ENCODE measurements at regions not wholly inside any gene's neighbourhood (a gene's known extent, or its start where the extent isn't known, plus 50 kb on each side); places are given as distances from the start of the nearest gene placed in this dataset.
"Not testable (repeated sequence)": the region's sequence is repeated elsewhere in the genome, so short reads cannot be mapped to it uniquely, and the experiment has no call there.

DNA sequence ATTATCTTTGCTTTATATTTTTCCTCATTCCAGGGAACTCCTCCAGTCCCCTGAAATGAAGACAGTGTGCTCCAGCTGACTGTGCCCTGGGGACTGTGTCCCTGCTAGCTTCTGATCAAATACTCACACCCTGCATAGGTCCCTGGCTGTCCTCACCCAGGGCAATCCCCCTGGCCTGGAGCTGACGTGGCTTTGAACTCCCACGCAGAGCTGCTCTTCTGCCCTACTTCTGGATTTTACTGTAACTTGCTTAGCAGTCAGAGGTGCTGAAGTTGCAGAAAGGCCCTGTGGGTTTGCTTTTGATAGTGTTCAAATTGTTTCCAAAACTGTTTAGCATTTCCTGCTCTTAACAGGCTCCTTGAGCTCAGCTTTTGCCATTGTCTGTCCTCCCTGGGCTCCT is 186.5 kb downstream of the FASLG start:
- H3K27ac ChIP-seq (ENCODE audit: low read depth in 1 of 2, low read length in 2 of 2): no peak overlapping the region
- no peak overlapping the region for H3K4me3 ChIP-seq (ENCODE audit: low read length in 2 of 2)
- peaks cover 0 to 2% of the 10 kb centered on the region in 2 donors for H3K27me3 ChIP-seq (ENCODE audit: control insufficient read depth in 1 of 2, insufficient read depth in 2 of 2, low read length in 1 of 2)
- no peaks in the 10 kb centered on the region for H3K9me3 ChIP-seq (ENCODE audit: control insufficient read depth, low read length)
- no peaks in the 10 kb centered on the region for H3K4me1 ChIP-seq (ENCODE audit: control insufficient read depth in 1 of 2, insufficient read depth in 2 of 2, low read length in 2 of 2)
- no peak for ATAC-seq (ENCODE audit: low FRiP score)
- DNase-seq: no peak
- no peaks in the 10 kb centered on the region for H3K36me3 ChIP-seq (ENCODE audit: control insufficient read depth in 1 of 2, insufficient read depth in 2 of 2, low read length in 1 of 2)
- WGBS, 2 donors: 73 to 84% methylated on average over 2 of the region's 2 CpGs
- intact Hi-C loops (cut with DNase I): no loop called here

DNA sequence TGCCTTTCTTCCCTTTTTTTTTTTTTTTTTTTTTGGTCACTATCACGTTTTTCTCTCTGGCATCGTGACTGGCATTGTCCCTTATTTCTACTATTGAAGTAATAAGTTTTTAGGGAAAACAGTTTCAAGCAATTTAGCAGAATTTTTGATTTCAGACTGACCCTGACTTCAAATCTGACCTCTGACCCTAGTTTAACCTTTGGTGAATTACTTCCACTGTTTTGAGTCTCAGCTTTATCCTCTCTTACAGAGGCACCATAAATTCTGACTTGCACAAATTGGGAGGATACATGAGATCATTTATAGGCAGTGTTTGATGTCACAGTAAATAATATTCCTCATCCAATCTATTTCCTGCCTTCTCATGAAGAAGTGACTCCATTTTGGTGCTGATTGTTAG is 187.0 kb downstream of the FASLG start:
- Histone ChIP-seq H3K4me3 (ENCODE audit: low read length in 2 of 2) (no peak overlapping the region), H3K9me3 (ENCODE audit: control insufficient read depth, low read length) (no peaks in the 10 kb centered on the region), H3K27ac (ENCODE audit: low read depth in 1 of 2, low read length in 2 of 2) (no peak overlapping the region), H3K4me1 (ENCODE audit: control insufficient read depth in 1 of 2, insufficient read depth in 2 of 2, low read length in 2 of 2) (no peaks in the 10 kb centered on the region), H3K27me3 (ENCODE audit: control insufficient read depth in 1 of 2, insufficient read depth in 2 of 2, low read length in 1 of 2) (peaks cover 0 to 2% of the 10 kb centered on the region in 2 donors), H3K36me3 (ENCODE audit: control insufficient read depth in 1 of 2, insufficient read depth in 2 of 2, low read length in 1 of 2) (no peaks in the 10 kb centered on the region)
- ATAC-seq (ENCODE audit: low FRiP score) (no peak), DNase-seq (no peak)
- intact Hi-C loops (cut with DNase I): no loop called here
- WGBS, 2 donors: 78 to 81% methylated on average over 2 of the region's 2 CpGs

DNA sequence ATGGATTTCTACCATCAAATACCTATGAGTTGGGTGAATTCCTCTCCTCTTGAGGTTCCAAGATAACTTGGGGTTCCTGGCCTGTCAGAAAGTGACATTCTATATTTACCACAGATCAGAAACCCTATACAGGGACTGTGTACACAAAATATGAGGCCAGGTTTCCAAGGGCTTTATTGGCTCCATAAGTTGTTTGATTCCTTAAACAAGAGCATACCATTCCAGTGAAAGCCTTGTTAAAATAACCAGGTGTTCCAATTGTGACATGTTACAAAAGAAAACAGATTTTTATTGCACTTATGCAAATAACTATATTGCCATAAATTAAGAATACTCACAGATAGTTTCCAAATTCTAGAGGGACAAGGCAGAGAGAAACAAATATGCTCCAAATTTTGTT is 188.9 kb downstream of the FASLG start:
- H3K27ac ChIP-seq (ENCODE audit: low read depth in 1 of 2, low read length in 2 of 2); H3K9me3 ChIP-seq (ENCODE audit: control insufficient read depth, low read length); H3K36me3 ChIP-seq (ENCODE audit: control insufficient read depth in 1 of 2, insufficient read depth in 2 of 2, low read length in 1 of 2); H3K4me1 ChIP-seq (ENCODE audit: control insufficient read depth in 1 of 2, insufficient read depth in 2 of 2, low read length in 2 of 2); H3K4me3 ChIP-seq (ENCODE audit: low read length in 2 of 2); H3K27me3 ChIP-seq (ENCODE audit: control insufficient read depth in 1 of 2, insufficient read depth in 2 of 2, low read length in 1 of 2); intact Hi-C loops (cut with DNase I); DNase-seq; ATAC-seq (ENCODE audit: low FRiP score): not testable (repeated sequence)

DNA sequence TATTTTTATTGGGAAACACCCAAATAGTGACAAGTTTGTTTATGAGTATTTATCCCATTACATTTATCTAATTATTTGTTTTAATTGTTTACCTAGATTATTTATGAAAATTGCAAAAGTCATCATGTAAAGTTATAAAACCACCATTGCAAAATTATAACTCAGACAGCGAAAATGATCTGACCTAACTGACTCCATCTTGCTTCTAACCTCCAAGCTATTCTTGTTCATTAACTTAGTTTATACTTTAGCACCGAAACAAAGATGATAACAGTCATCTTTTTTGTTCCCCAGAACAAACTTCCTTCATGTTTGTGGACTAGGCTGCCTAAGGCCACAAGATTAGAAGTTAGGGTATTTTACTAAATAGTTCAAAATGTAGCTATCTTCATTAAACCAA is 190.8 kb downstream of the FASLG start:
- whole genome bisulfite sequencing, 2 donors: 84 to 87% methylated on average over 2 of the region's 2 CpGs
- H3K4me3 ChIP-seq (ENCODE audit: low read length in 2 of 2): no peak overlapping the region
- ATAC-seq (ENCODE audit: low FRiP score): no peak
- DNase-seq: no peak
- no peaks in the 10 kb centered on the region for H3K27me3 ChIP-seq (ENCODE audit: control insufficient read depth in 1 of 2, insufficient read depth in 2 of 2, low read length in 1 of 2)
- H3K36me3 ChIP-seq (ENCODE audit: control insufficient read depth in 1 of 2, insufficient read depth in 2 of 2, low read length in 1 of 2): no peaks in the 10 kb centered on the region
- H3K9me3 ChIP-seq (ENCODE audit: control insufficient read depth, low read length): no peaks in the 10 kb centered on the region
- no peak overlapping the region for H3K27ac ChIP-seq (ENCODE audit: low read depth in 1 of 2, low read length in 2 of 2)
- intact Hi-C loops (cut with DNase I): no loop called here
- H3K4me1 ChIP-seq (ENCODE audit: control insufficient read depth in 1 of 2, insufficient read depth in 2 of 2, low read length in 2 of 2): no peaks in the 10 kb centered on the region

DNA sequence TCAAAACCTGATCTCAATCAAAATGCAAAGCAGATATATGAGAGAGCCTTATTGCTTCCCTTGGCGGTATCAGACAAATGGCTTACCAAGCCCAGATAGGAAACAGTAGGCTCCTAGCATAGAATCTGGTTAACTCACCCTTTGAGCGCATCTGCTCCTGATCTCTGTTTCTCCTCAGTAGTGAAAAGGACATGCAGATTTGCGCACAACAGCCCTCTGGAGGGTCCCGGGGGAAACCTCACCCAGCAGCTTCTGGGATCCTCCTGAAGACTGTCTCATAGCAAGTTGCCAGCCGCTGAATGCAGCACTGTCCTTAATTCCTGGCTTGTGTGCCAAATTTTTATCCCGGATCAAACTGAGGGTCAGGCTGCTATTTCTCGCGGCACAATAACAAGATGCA is 192.2 kb downstream of the FASLG start:
- DNase-seq (no peak), ATAC-seq (ENCODE audit: low FRiP score) (no peak)
- no peak overlapping the region for H3K27ac ChIP-seq (ENCODE audit: low read depth in 1 of 2, low read length in 2 of 2)
- intact Hi-C loops (cut with DNase I): no loop called here
- no peaks in the 10 kb centered on the region for H3K36me3 ChIP-seq (ENCODE audit: control insufficient read depth in 1 of 2, insufficient read depth in 2 of 2, low read length in 1 of 2)
- no peak overlapping the region for H3K4me3 ChIP-seq (ENCODE audit: low read length in 2 of 2)
- no peaks in the 10 kb centered on the region for H3K9me3 ChIP-seq (ENCODE audit: control insufficient read depth, low read length)
- H3K27me3 ChIP-seq (ENCODE audit: control insufficient read depth in 1 of 2, insufficient read depth in 2 of 2, low read length in 1 of 2): no peaks in the 10 kb centered on the region
- 77 to 80% methylated on average over 8 of the region's 8 CpGs for WGBS, 2 donors
- H3K4me1 ChIP-seq (ENCODE audit: control insufficient read depth in 1 of 2, insufficient read depth in 2 of 2, low read length in 2 of 2): no peaks in the 10 kb centered on the region

DNA sequence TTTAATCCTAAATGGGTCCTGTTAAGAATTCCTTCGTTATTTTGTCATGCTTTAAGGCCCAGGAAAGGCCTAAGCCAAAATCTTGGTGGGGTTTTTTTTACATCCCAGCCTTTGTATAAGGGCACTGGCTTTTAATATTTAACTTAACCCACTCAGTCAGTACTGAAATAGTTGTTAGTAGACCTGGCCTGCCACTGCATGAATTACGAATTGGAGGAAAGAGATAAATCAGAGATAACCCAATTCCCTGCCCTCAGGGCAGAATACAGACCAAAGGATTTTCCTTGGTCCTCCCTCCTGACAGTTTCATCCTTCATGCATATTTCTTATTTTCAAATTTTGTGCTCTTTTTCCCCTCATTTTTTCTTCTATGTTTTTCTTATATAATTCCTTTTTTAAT is 193.0 kb downstream of the FASLG start:
- Histone ChIP-seq H3K36me3 (ENCODE audit: control insufficient read depth in 1 of 2, insufficient read depth in 2 of 2, low read length in 1 of 2) (no peaks in the 10 kb centered on the region), H3K27ac (ENCODE audit: low read depth in 1 of 2, low read length in 2 of 2) (no peak overlapping the region), H3K4me3 (ENCODE audit: low read length in 2 of 2) (no peak overlapping the region), H3K27me3 (ENCODE audit: control insufficient read depth in 1 of 2, insufficient read depth in 2 of 2, low read length in 1 of 2) (no peaks in the 10 kb centered on the region), H3K9me3 (ENCODE audit: control insufficient read depth, low read length) (no peaks in the 10 kb centered on the region), H3K4me1 (ENCODE audit: control insufficient read depth in 1 of 2, insufficient read depth in 2 of 2, low read length in 2 of 2) (no peaks in the 10 kb centered on the region)
- DNase-seq (no peak), ATAC-seq (ENCODE audit: low FRiP score) (no peak)
- intact Hi-C loops (cut with DNase I): no loop called here
- WGBS, 2 donors: 48 to 50% methylated on average over 2 of the region's 2 CpGs

DNA sequence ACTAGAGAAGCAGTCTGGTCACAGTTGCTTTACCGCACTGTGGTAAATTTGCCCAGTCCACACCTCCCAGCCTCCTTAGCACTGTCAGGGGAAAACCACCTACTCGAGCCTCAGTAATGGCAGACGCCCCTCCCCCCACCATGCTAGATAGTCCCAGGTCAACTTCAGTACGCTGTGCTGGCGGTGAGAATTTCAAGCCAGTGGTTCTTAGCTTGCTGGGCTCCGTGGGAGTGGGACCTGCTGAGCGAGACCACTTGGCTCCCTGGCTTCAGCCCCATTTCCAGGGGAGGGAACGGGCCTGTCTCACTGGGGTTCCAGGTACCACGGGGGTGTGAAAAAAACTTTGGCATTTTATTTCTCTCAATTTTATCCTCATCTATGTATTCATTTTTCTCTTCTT is 194.8 kb downstream of the TNFSF18 start:
- H3K9me3 ChIP-seq (ENCODE audit: control insufficient read depth, low read length); H3K4me1 ChIP-seq (ENCODE audit: control insufficient read depth in 1 of 2, insufficient read depth in 2 of 2, low read length in 2 of 2); H3K27me3 ChIP-seq (ENCODE audit: control insufficient read depth in 1 of 2, insufficient read depth in 2 of 2, low read length in 1 of 2); H3K27ac ChIP-seq (ENCODE audit: low read depth in 1 of 2, low read length in 2 of 2); H3K4me3 ChIP-seq (ENCODE audit: low read length in 2 of 2); H3K36me3 ChIP-seq (ENCODE audit: control insufficient read depth in 1 of 2, insufficient read depth in 2 of 2, low read length in 1 of 2); ATAC-seq (ENCODE audit: low FRiP score); intact Hi-C loops (cut with DNase I): not testable (repeated sequence)
- 64 to 69% methylated on average over 9 of the region's 9 CpGs for WGBS, 2 donors
- DNase-seq: peak in 1 of 2 donors; percentile 57

DNA sequence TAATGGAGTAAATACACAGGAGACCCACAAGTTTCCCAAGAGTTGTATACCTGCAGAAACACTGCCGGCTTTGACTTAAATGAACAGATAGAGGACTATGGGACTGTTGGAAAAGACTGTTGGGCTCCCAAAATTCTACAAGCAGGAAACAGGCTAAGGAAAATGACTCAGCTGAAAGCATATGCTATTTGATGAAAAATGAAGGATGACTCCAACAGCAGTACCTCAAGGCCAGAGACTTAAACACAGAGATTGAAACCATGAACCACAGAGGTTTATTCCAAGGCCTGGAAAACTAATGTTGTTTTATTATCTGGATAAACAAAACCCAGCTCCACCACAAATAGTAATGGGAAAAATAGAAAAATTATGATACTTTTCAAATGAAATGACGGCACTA is 187.7 kb downstream of the TNFSF18 start:
- 87 to 94% methylated on average over 2 of the region's 2 CpGs for WGBS, 2 donors
- Histone ChIP-seq H3K36me3 (ENCODE audit: control insufficient read depth in 1 of 2, insufficient read depth in 2 of 2, low read length in 1 of 2) (no peaks in the 10 kb centered on the region), H3K4me1 (ENCODE audit: control insufficient read depth in 1 of 2, insufficient read depth in 2 of 2, low read length in 2 of 2) (no peaks in the 10 kb centered on the region), H3K27me3 (ENCODE audit: control insufficient read depth in 1 of 2, insufficient read depth in 2 of 2, low read length in 1 of 2) (no peaks in the 10 kb centered on the region), H3K9me3 (ENCODE audit: control insufficient read depth, low read length) (peaks cover under 1% of the 10 kb centered on the region), H3K27ac (ENCODE audit: low read depth in 1 of 2, low read length in 2 of 2) (no peak overlapping the region), H3K4me3 (ENCODE audit: low read length in 2 of 2) (no peak overlapping the region)
- ATAC-seq (ENCODE audit: low FRiP score) (no peak), DNase-seq (no peak)
- intact Hi-C loops (cut with DNase I): no loop called here

DNA sequence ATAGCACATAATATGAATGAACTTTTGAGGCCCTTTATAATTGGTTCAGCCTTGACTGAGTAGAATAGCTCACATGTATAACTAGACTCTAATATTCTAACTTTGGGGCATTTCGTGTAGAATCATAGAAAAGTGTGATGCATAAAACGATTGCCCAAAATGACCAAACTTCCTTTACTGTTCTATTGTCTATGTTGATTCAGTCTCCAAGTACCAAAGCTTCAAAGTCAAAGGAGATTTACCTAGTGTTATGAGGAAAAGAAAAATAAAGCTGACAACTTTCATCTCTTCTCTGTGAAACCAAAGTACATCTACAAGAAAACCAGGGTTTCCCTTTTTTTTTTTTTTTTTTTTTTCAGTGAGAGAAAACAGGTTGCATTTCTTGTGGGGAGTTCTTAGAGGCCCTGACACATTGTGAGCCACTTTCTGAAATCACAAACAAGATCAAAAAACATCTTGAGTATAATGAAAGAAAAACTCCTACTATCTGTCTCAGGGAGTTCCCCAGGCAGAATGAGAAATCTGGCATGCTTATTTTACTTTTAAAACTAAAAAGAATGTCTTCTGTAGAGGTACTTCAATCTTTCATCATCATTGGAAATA is 183.4 kb downstream of the TNFSF18 start:
- Histone ChIP-seq H3K27me3 (ENCODE audit: control insufficient read depth in 1 of 2, insufficient read depth in 2 of 2, low read length in 1 of 2) (no peaks in the 10 kb centered on the region), H3K4me1 (ENCODE audit: control insufficient read depth in 1 of 2, insufficient read depth in 2 of 2, low read length in 2 of 2) (no peaks in the 10 kb centered on the region), H3K9me3 (ENCODE audit: control insufficient read depth, low read length) (peaks cover 1% of the 10 kb centered on the region), H3K27ac (ENCODE audit: low read depth in 1 of 2, low read length in 2 of 2) (no peak overlapping the region), H3K4me3 (ENCODE audit: low read length in 2 of 2) (no peak overlapping the region), H3K36me3 (ENCODE audit: control insufficient read depth in 1 of 2, insufficient read depth in 2 of 2, low read length in 1 of 2) (no peaks in the 10 kb centered on the region)
- DNase-seq (no peak), ATAC-seq (ENCODE audit: low FRiP score) (no peak)
- WGBS, 2 donors: 86 to 92% methylated on average over 2 of the region's 2 CpGs
- intact Hi-C loops (cut with DNase I): no loop called here
